ENCODE measurements at regions not wholly inside any gene's neighbourhood (a gene's known extent, or its start where the extent isn't known, plus 50 kb on each side); places are given as distances from the start of the nearest gene placed in this dataset.

GRCh38 chr12:83843541-83843940 lies 1069.1 kb downstream of the SLC6A15 start:
- TF ChIP-seq EZH2 (IDR thresholded peaks at IDR 0.05) (no peak), POLR2AphosphoS5 (IDR thresholded peaks at IDR 0.05; ENCODE audit: borderline replicate concordance, low read depth, low read length) (no peak)
